Trophoblast cell (in vitro differentiated cells and primary cell): ENCODE measurements at regions not wholly inside any gene's neighbourhood (a gene's known extent, or its start where the extent isn't known, plus 50 kb on each side); places are given as distances from the start of the nearest gene placed in this dataset.

Experiments used
- DNase-seq, 2 donors: peaks; one replicate each; pipeline ENCODE4 v3.0.0-alpha.2; 2016
- H2AFZ ChIP-seq: 2 replicates; pipeline ENCODE4 v1.6.1; 2013; ENCODE audit warnings: low read length, moderate library complexity, mild to moderate bottlenecking; ENCODE audit not compliant: insufficient read depth, poor library complexity
- H2AK5ac ChIP-seq: 2 replicates; pipeline ENCODE4 v1.6.1; 2013; ENCODE audit warnings: mild to moderate bottlenecking, low read length
- H2BK120ac ChIP-seq: 2 replicates; pipeline ENCODE4 v1.6.1; 2013; ENCODE audit warnings: low read length, mild to moderate bottlenecking, moderate library complexity; ENCODE audit not compliant: insufficient read depth, poor library complexity
- H2BK12ac ChIP-seq: 2 replicates; pipeline ENCODE4 v1.6.1; 2013; ENCODE audit warnings: mild to moderate bottlenecking, low read length, moderate library complexity
- H2BK5ac ChIP-seq: 2 replicates; pipeline ENCODE4 v1.6.1; 2013; ENCODE audit warnings: low read length, low read depth, moderate library complexity, mild to moderate bottlenecking; ENCODE audit not compliant: poor library complexity
- H3K14ac ChIP-seq: 2 replicates; pipeline ENCODE4 v1.6.1; 2013; ENCODE audit warnings: mild to moderate bottlenecking, low read length
- H3K18ac ChIP-seq: 2 replicates; pipeline ENCODE4 v1.6.1; 2013; ENCODE audit warnings: mild to moderate bottlenecking, low read length
- H3K23ac ChIP-seq: 2 replicates; pipeline ENCODE4 v1.6.1; 2013; ENCODE audit warnings: low read length
- H3K27ac ChIP-seq: 2 replicates; pipeline ENCODE4 v1.5.1; 2013; ENCODE audit warnings: low read depth, mild to moderate bottlenecking, inconsistent platforms, low read length, moderate library complexity
- H3K27me3 ChIP-seq: 2 replicates; pipeline ENCODE4 v1.6.1; 2013; ENCODE audit warnings: inconsistent platforms, mild to moderate bottlenecking, low read length, moderate library complexity; ENCODE audit not compliant: insufficient read depth
- H3K36me3 ChIP-seq, 2 experiments: 1 replicate in 1 of 2; 2 replicates in 1 of 2; pipeline ENCODE4 v1.6.1; 2013; ENCODE audit warnings: low read length in 2 of 2, mild to moderate bottlenecking in 2 of 2, moderate library complexity in 1 of 2; ENCODE audit not compliant: insufficient read depth in 2 of 2, control insufficient read depth in 1 of 2
- H3K4ac ChIP-seq: 2 replicates; pipeline ENCODE4 v1.6.1; 2013; ENCODE audit warnings: low read depth, mild to moderate bottlenecking, low read length, moderate library complexity
- H3K4me1 ChIP-seq, 2 experiments: 1 replicate in 1 of 2; 2 replicates in 1 of 2; pipeline ENCODE4 v1.6.1; 2013; ENCODE audit warnings: low read length in 2 of 2, mild to moderate bottlenecking in 2 of 2, moderate library complexity in 1 of 2; ENCODE audit not compliant: insufficient read depth in 2 of 2, control insufficient read depth in 1 of 2
- H3K4me2 ChIP-seq: 2 replicates; pipeline ENCODE4 v1.6.1; 2013; ENCODE audit warnings: inconsistent platforms, mild to moderate bottlenecking, low read length, moderate library complexity
- H3K4me3 ChIP-seq: 2 replicates; pipeline ENCODE4 v1.5.1; 2013; ENCODE audit warnings: mild to moderate bottlenecking, low read depth, low read length, inconsistent platforms
- H3K79me1 ChIP-seq: one replicate; pipeline ENCODE4 v1.6.1; 2013; ENCODE audit warnings: low read length
- H3K79me2 ChIP-seq: 2 replicates; pipeline ENCODE4 v1.6.1; 2013; ENCODE audit warnings: low read length, mild to moderate bottlenecking; ENCODE audit not compliant: control insufficient read depth, insufficient read depth, poor library complexity
- H3K9ac ChIP-seq: 2 replicates; pipeline ENCODE4 v1.6.1; 2013; ENCODE audit warnings: mild to moderate bottlenecking, low read length
- H3K9me3 ChIP-seq: 2 replicates; pipeline ENCODE4 v1.6.1; 2013; ENCODE audit warnings: low read depth, mild to moderate bottlenecking, control low read depth, inconsistent platforms, low read length; ENCODE audit not compliant: insufficient read depth
- H4K12ac ChIP-seq: 2 replicates; pipeline ENCODE4 v1.6.1; 2013; ENCODE audit warnings: low read depth, mild to moderate bottlenecking, low read length, moderate library complexity
- H4K8ac ChIP-seq: 2 replicates; pipeline ENCODE4 v1.6.1; 2013; ENCODE audit warnings: low read depth, mild to moderate bottlenecking, low read length, moderate library complexity
- H4K91ac ChIP-seq: one replicate; pipeline ENCODE4 v1.6.1; 2013; ENCODE audit warnings: low read depth, mild to moderate bottlenecking, low read length, moderate library complexity
- WGBS: extraction: QIAGEN DNeasy Blood & Tissue Kit; methylation state at CpG from one replicate; pipeline ENCODE4 v1.1.7; 2013; ENCODE audit warnings: missing lambda C conversion rate; ENCODE audit not compliant: insufficient read length, insufficient coverage; ENCODE audit errors: extremely low coverage; 5-methylcytosine and 5-hydroxymethylcytosine counted together

DNA sequence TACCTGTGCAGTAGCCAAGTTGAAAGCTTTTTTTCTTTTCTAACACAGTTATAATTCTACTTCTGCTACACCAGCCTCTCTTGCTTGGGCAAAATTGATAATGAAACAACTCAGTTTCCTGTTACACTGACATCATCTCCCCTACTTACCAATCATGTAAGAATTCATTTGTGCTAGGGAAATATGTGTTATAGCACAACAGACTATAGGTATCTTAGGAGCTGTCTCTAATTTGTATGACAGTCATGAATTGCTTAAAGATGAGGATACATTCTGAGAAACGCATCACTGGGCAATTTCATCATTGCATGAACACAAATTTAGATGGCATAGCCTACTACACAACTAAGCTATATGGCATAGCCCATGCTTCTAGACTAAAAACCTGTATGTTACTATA, 246.3 kb upstream of the ANKRD50 start:
- Histone ChIP-seq H3K14ac (no peak overlapping the region), H3K4ac (no peak overlapping the region), H4K8ac (no peak overlapping the region), H3K79me1 (no peaks in the 10 kb centered on the region), H3K36me3 (peaks cover 0 to 5% of the 10 kb centered on the region in 2 experiments), H3K4me3 (no peak overlapping the region), H3K79me2 (no peaks in the 10 kb centered on the region), H3K18ac (no peak overlapping the region), H3K9ac (no peak overlapping the region), H3K27me3 (no peaks in the 10 kb centered on the region), H3K23ac (no peak overlapping the region), H2AK5ac (no peak overlapping the region), H3K4me2 (no peak overlapping the region), H2BK120ac (no peak overlapping the region), H3K27ac (no peak overlapping the region), H3K4me1 (no peaks in the 10 kb centered on the region), H3K9me3 (peaks cover 9% of the 10 kb centered on the region), H2AFZ (no peak overlapping the region), H2BK5ac (no peak overlapping the region), H4K91ac (no peak overlapping the region), H2BK12ac (no peak overlapping the region), H4K12ac (no peak overlapping the region)
- WGBS = no CpG with 5 or more reads among the region's 1 CpG
- no peak for DNase-seq

DNA sequence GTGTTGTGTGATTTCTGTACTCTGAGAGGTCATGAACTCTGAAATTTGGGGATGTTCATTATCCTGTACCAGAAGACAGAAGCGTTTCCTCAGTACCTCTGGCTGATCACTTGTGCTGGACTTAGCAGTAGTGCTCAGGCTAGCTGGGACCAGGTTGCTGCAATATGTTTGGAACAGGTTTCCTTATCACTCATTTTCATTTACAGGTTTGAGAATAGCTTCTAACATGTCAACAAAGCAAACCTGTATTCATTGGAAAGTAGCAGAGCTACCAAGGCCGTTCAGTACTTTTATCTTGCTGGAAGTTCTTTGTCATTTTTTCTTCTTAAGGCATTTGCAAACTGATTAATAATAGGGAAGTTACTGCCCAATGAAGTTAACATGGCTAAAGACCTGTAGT, 242.9 kb upstream of the ANKRD50 start:
- no peak overlapping the region for H4K12ac ChIP-seq
- WGBS = no CpG with 5 or more reads among the region's 2 CpGs
- no peak overlapping the region for H3K18ac ChIP-seq
- H4K8ac ChIP-seq = no peak overlapping the region
- no peak overlapping the region for H3K4me3 ChIP-seq
- H2BK12ac ChIP-seq = no peak overlapping the region
- no peak overlapping the region for H3K4ac ChIP-seq
- H3K9ac ChIP-seq = no peak overlapping the region
- no peak overlapping the region for H2BK120ac ChIP-seq
- no peak overlapping the region for H2AFZ ChIP-seq
- no peak overlapping the region for H2BK5ac ChIP-seq
- H3K79me2 ChIP-seq = no peaks in the 10 kb centered on the region
- H3K23ac ChIP-seq = no peak overlapping the region
- H3K4me1 ChIP-seq = no peaks in the 10 kb centered on the region
- H2AK5ac ChIP-seq = no peak overlapping the region
- H4K91ac ChIP-seq = no peak overlapping the region
- H3K27ac ChIP-seq = no peak overlapping the region
- H3K27me3 ChIP-seq = no peaks in the 10 kb centered on the region
- no peaks in the 10 kb centered on the region for H3K9me3 ChIP-seq
- no peaks in the 10 kb centered on the region for H3K79me1 ChIP-seq
- no peak overlapping the region for H3K4me2 ChIP-seq
- no peaks in the 10 kb centered on the region for H3K36me3 ChIP-seq
- DNase-seq = no peak
- no peak overlapping the region for H3K14ac ChIP-seq

DNA sequence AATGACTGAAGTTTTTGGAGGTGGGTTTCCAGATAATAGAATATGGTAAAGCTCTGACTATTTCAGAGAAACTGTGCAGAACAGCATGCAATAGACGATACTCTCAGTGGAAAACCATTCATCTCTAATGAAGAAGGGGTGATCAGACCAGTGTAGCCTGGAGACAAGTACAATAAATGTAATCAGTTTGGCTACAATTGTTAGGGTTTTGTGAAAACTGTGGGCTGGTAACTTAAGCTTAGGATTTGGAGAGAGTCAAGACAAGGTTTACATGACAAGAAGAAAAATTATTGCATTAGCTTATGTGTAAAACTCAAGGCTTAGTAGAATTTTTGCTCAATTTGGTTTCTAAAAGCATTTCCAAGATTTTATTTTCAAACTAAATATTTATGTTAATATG, 241.5 kb upstream of the ANKRD50 start:
- H3K18ac ChIP-seq = no peak overlapping the region
- no peak overlapping the region for H3K4me2 ChIP-seq
- no peak overlapping the region for H3K27ac ChIP-seq
- H3K9me3 ChIP-seq = no peaks in the 10 kb centered on the region
- H3K23ac ChIP-seq = no peak overlapping the region
- no peak overlapping the region for H3K4me3 ChIP-seq
- no peaks in the 10 kb centered on the region for H3K79me1 ChIP-seq
- no peak overlapping the region for H2AK5ac ChIP-seq
- DNase-seq = no peak
- H2AFZ ChIP-seq = no peak overlapping the region
- no CpG with 5 or more reads among the region's 1 CpG for WGBS
- H3K4ac ChIP-seq = no peak overlapping the region
- H4K8ac ChIP-seq = no peak overlapping the region
- no peak overlapping the region for H3K14ac ChIP-seq
- no peak overlapping the region for H2BK5ac ChIP-seq
- no peaks in the 10 kb centered on the region for H3K4me1 ChIP-seq
- H2BK120ac ChIP-seq = no peak overlapping the region
- no peak overlapping the region for H2BK12ac ChIP-seq
- H3K27me3 ChIP-seq = no peaks in the 10 kb centered on the region
- no peaks in the 10 kb centered on the region for H3K36me3 ChIP-seq
- H3K79me2 ChIP-seq = no peaks in the 10 kb centered on the region
- H4K12ac ChIP-seq = no peak overlapping the region
- H4K91ac ChIP-seq = no peak overlapping the region
- H3K9ac ChIP-seq = no peak overlapping the region

DNA sequence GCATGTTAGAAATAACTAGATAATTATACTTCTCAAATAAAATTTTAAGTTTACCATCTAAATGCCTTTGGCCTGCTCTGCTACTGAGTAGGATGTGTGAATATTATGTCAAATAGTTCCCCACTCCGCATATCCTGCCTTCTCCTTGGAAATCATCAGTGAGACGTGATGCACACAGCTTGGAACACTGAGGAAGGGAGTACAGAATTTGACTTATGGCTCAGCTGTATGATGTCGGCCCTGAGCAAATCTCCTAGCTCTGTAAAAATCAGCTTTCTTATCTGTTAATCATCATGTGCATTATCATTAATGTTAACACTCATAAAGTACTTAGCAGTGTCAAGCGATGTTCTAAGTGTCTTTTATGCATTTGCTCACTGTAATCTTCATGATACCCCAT, 241.0 kb upstream of the ANKRD50 start:
- H3K4me2 ChIP-seq = no peak overlapping the region
- no CpG with 5 or more reads among the region's 4 CpGs for WGBS
- no peak overlapping the region for H3K4ac ChIP-seq
- H3K14ac ChIP-seq = no peak overlapping the region
- no peak overlapping the region for H2BK5ac ChIP-seq
- no peak overlapping the region for H3K9ac ChIP-seq
- H2BK120ac ChIP-seq = no peak overlapping the region
- no peak overlapping the region for H3K4me3 ChIP-seq
- no peak for DNase-seq
- H3K4me1 ChIP-seq = no peaks in the 10 kb centered on the region
- no peaks in the 10 kb centered on the region for H3K79me2 ChIP-seq
- no peaks in the 10 kb centered on the region for H3K79me1 ChIP-seq
- H3K36me3 ChIP-seq = no peaks in the 10 kb centered on the region
- H2AK5ac ChIP-seq = no peak overlapping the region
- H2AFZ ChIP-seq = no peak overlapping the region
- H3K27me3 ChIP-seq = no peaks in the 10 kb centered on the region
- no peak overlapping the region for H4K91ac ChIP-seq
- no peaks in the 10 kb centered on the region for H3K9me3 ChIP-seq
- H3K23ac ChIP-seq = no peak overlapping the region
- no peak overlapping the region for H2BK12ac ChIP-seq
- no peak overlapping the region for H3K18ac ChIP-seq
- H3K27ac ChIP-seq = no peak overlapping the region
- no peak overlapping the region for H4K8ac ChIP-seq
- no peak overlapping the region for H4K12ac ChIP-seq

DNA sequence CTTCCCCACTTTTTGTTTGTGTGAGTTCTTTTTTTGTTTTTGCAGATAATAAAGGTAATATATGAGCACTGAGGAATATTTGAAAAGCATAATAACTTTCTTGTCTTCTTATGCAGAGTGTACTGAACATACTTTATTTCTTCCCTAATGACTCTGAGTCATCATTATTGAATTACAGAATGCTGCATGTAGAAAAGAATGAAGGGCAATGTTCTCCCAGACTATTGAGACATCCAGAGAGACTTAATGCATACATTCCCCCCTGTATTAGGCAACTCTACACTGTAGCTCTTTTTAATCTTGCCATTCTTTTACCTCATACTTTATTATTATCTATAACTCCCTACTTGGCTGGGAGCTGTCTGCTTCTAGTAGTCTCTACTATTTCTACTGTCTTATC, 240.5 kb upstream of the ANKRD50 start:
- no peak for DNase-seq

More for the DNA sequence above, 240.5 kb upstream of the ANKRD50 start:
- H3K4me2 ChIP-seq = no peak overlapping the region
- no peak overlapping the region for H3K9ac ChIP-seq
- H3K18ac ChIP-seq = no peak overlapping the region
- H3K4ac ChIP-seq = no peak overlapping the region
- H4K8ac ChIP-seq = no peak overlapping the region
- H2BK12ac ChIP-seq = no peak overlapping the region
- H3K27ac ChIP-seq = no peak overlapping the region
- no peak overlapping the region for H4K91ac ChIP-seq
- no peak overlapping the region for H2BK5ac ChIP-seq
- H3K27me3 ChIP-seq = no peaks in the 10 kb centered on the region
- no peak overlapping the region for H3K4me3 ChIP-seq
- no peaks in the 10 kb centered on the region for H3K9me3 ChIP-seq
- no peaks in the 10 kb centered on the region for H3K36me3 ChIP-seq
- H3K79me1 ChIP-seq = no peaks in the 10 kb centered on the region
- no peaks in the 10 kb centered on the region for H3K4me1 ChIP-seq
- no peak overlapping the region for H2AFZ ChIP-seq
- H4K12ac ChIP-seq = no peak overlapping the region
- no peak overlapping the region for H3K23ac ChIP-seq
- no peaks in the 10 kb centered on the region for H3K79me2 ChIP-seq
- H3K14ac ChIP-seq = no peak overlapping the region
- H2BK120ac ChIP-seq = no peak overlapping the region
- no peak overlapping the region for H2AK5ac ChIP-seq
